Fibroblast of lung (primary cell): ENCODE measurements at regions not wholly inside any gene's neighbourhood (a gene's known extent, or its start where the extent isn't known, plus 50 kb on each side); places are given as distances from the start of the nearest gene placed in this dataset.

Experiments used
- CTCF ChIP-seq, 2 donors: IDR thresholded peaks in 1 of 2; conservative IDR thresholded peaks in 1 of 2; 1 replicate in 1 of 2; 2 replicates in 1 of 2; pipeline ENCODE4 v1.5.1; 2011 to 2012; ENCODE audit warnings: low read length in 2 of 2, control low read depth in 1 of 2, inconsistent platforms in 1 of 2, low read depth in 1 of 2, mild to moderate bottlenecking in 1 of 2
- EZH2 ChIP-seq: IDR thresholded peaks from 2 replicates; pipeline ENCODE4 v1.5.1; 2012; ENCODE audit warnings: low read length, control low read depth, mild to moderate bottlenecking; ENCODE audit errors: missing control alignments

- TF ChIP-seq CTCF (conservative IDR thresholded peaks at IDR 0.05 in 1 of 2, IDR thresholded peaks at IDR 0.05 in 1 of 2; ENCODE audit: low read depth in 1 of 2, low read length in 2 of 2) (no peak), EZH2 (no peak)
Measured at GRCh38 chr4:144851948-144852347, 206.0 kb downstream of the HHIP start.
